GM18873 (cell line): ENCODE measurements at regions not wholly inside any gene's neighbourhood (a gene's known extent, or its start where the extent isn't known, plus 50 kb on each side); places are given as distances from the start of the nearest gene placed in this dataset.

Experiments
- ATAC-seq: cut with Tn5 transposase; IDR thresholded peaks from one replicate; pipeline ENCODE4 v1.9.1; 2021; ENCODE audit warnings: mild to moderate bottlenecking, moderate library complexity, moderate number of reproducible peaks; ENCODE audit not compliant: unreplicated experiment, low FRiP score

- ATAC-seq = no peak
Observed at GRCh38 chr5:72028382-72028781, 78.9 kb upstream of the MAP1B start.

GRCh38 chr5:72030237-72030636 lies 77.0 kb upstream of the MAP1B start:
- ATAC-seq = no peak

DNA sequence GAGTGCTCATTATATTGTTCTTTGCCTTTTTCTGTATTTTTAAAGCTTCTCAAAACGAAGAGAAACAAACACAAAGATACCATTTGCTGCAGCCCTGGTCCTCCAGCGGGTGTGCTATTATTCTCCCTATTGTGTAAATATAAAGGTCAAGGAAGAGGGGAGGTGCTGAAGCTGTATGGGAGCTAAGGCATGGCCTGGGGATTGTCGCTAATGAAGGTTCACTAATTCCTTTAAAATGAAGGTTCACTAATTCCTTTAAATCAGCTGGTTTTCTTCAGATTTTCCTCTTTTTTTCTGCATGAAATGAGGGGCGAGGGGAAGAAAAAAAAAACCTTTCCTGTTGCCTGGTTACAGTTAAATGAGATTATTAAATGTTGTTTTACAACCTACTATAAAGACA lies 74.5 kb upstream of the MAP1B start:
- no peak for ATAC-seq

DNA sequence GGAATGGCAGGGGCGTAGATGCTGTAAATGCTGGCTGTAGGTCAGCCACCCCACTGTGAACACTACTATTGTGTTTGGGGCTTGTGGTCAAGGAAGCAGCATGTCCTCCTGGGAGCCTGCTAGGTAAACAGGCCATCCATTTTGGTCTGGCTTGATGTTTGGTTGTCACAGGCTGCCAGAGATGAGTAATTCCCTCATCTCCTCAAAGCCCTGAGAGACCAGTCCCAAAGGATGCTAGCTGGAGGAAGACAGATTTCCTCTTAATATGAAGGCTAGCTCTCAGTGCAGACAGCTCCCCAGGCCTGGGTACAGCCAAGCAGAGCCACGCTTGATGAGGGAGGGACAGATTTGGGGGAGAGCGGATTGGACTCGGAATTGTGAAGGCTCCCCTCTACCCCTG lies 72.5 kb upstream of the MAP1B start:
- no peak for ATAC-seq

GRCh38 chr5:72035831-72036230 lies 71.4 kb upstream of the MAP1B start:
- ATAC-seq = no peak

GRCh38 chr5:72036951-72037350 lies 70.3 kb upstream of the MAP1B start:
- no peak for ATAC-seq

- ATAC-seq = no peak
Observed at GRCh38 chr5:72040513-72040912, 66.8 kb upstream of the MAP1B start.

GRCh38 chr5:72041654-72042053 lies 65.6 kb upstream of the MAP1B start:
- ATAC-seq = no peak

DNA sequence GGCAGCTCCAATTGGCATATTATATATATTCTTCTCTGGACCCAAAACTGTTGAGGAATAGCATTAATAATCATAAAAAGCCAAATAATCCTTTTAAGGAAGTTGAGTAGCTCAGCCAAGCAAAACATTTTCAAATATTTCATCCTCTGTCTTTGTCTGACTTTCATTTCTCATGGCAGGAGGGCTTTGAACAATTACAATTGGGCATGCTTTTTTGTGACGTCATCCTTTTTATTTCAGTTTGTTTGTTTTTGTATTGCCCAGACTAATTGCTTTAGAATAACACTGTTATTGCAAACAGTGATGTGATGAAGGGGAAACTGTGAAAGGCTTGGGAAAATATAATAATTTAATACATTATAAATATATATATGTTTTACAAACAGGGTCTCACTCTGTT lies 65.2 kb upstream of the MAP1B start:
- ATAC-seq = no peak

DNA sequence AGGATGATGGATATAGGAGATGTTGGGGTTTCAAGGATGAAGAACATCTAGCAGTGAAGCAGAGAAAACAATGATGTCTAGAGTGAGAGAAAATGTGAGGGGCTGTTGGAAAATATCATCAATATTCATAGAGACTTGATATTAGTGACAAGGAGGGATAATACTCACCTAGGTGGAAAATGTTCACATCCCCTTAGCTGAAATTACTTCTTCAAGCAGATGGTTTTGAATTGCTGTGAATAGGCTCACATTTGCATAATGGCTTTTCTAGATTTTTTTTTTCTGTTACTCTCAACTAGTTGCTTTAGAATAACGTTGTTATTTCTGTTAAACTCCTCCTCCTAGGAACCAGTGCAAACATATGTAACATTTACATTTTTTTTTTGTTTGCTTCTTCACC lies 61.6 kb upstream of the MAP1B start:
- no peak for ATAC-seq

- ATAC-seq = no peak
Observed at GRCh38 chr5:72046106-72046505, 61.2 kb upstream of the MAP1B start.

- no peak for ATAC-seq
Observed at GRCh38 chr5:72055636-72056035, 51.6 kb upstream of the MAP1B start.
